Esophagus (tissue), 2 donors: ENCODE measurements at regions not wholly inside any gene's neighbourhood (a gene's known extent, or its start where the extent isn't known, plus 50 kb on each side); places are given as distances from the start of the nearest gene placed in this dataset.
"Not testable (repeated sequence)": the region's sequence is repeated elsewhere in the genome, so short reads cannot be mapped to it uniquely, and the experiment has no call there.

Experiments used
- H3K27ac ChIP-seq, 2 donors: one replicate each; pipeline ENCODE4 v1.5.1; 2013; ENCODE audit warnings: low read depth in 2 of 2, mild to moderate bottlenecking in 2 of 2, inconsistent platforms in 1 of 2, low read length in 1 of 2, moderate library complexity in 1 of 2
- H3K27me3 ChIP-seq, 2 donors: one replicate each; pipeline ENCODE4 v1.6.1; 2013; ENCODE audit warnings: low read length in 2 of 2, control low read depth in 1 of 2, mild to moderate bottlenecking in 1 of 2; ENCODE audit not compliant: insufficient read depth in 2 of 2, control insufficient read depth in 1 of 2
- H3K36me3 ChIP-seq, 2 donors: one replicate each; pipeline ENCODE4 v1.6.1; 2013; ENCODE audit warnings: low read length in 1 of 2; ENCODE audit not compliant: control insufficient read depth in 2 of 2, insufficient read depth in 2 of 2
- H3K4me1 ChIP-seq, 2 donors: one replicate each; pipeline ENCODE4 v1.6.1; 2013; ENCODE audit warnings: low read length in 1 of 2; ENCODE audit not compliant: control insufficient read depth in 2 of 2, insufficient read depth in 2 of 2
- H3K4me3 ChIP-seq, 2 donors: one replicate each; pipeline ENCODE4 v1.5.1; 2013; ENCODE audit warnings: low read length in 2 of 2, mild to moderate bottlenecking in 2 of 2, low read depth in 1 of 2, moderate library complexity in 1 of 2
- H3K9me3 ChIP-seq, 2 donors: one replicate each; pipeline ENCODE4 v1.6.1; 2013; ENCODE audit warnings: mild to moderate bottlenecking in 2 of 2, low read depth in 1 of 2, low read length in 1 of 2, moderate library complexity in 1 of 2; ENCODE audit not compliant: control insufficient read depth in 2 of 2, insufficient read depth in 1 of 2
- whole genome bisulfite sequencing, 2 donors: extraction: QIAGEN DNeasy Blood & Tissue Kit; methylation state at CpG; one replicate each; pipeline ENCODE4 v1.1.7; 2013; 5-methylcytosine and 5-hydroxymethylcytosine counted together
- donor health status: healthy with polysubstance abuse.
- donor health status: Bipolar disorder and iron deficiency.

- Histone ChIP-seq H3K36me3 (no peaks in the 10 kb centered on the region), H3K4me1 (peaks cover 0 to 2% of the 10 kb centered on the region in 2 donors), H3K27me3 (peaks cover 0 to 5% of the 10 kb centered on the region in 2 donors), H3K4me3 (no peak overlapping the region), H3K9me3 (peaks cover 0 to 3% of the 10 kb centered on the region in 2 donors), H3K27ac (no peak overlapping the region)
- 52 to 57% methylated on average over 8 of the region's 8 CpGs for WGBS, 2 donors
These were observed 326.4 kb upstream of the SFSWAP start for GRCh38 chr12:131384544-131384855.

- H3K4me3 ChIP-seq, result no peak overlapping the region
- H3K9me3 ChIP-seq, result peaks cover 0 to 3% of the 10 kb centered on the region in 2 donors
- 72 to 75% methylated on average over 26 of the region's 26 CpGs for WGBS, 2 donors
- no peaks in the 10 kb centered on the region for H3K36me3 ChIP-seq
- H3K27ac ChIP-seq, result no peak overlapping the region
- H3K4me1 ChIP-seq, result no peaks in the 10 kb centered on the region
- peaks cover 0 to 5% of the 10 kb centered on the region in 2 donors for H3K27me3 ChIP-seq
These were observed 325.4 kb upstream of the SFSWAP start for GRCh38 chr12:131385313-131386166.

- Histone ChIP-seq H3K36me3 (no peaks in the 10 kb centered on the region), H3K4me1 (no peaks in the 10 kb centered on the region), H3K9me3 (peaks cover 0 to 3% of the 10 kb centered on the region in 2 donors), H3K27me3 (peaks cover 0 to 5% of the 10 kb centered on the region in 2 donors), H3K27ac (no peak overlapping the region), H3K4me3 (no peak overlapping the region)
- WGBS, 2 donors, result 43 to 61% methylated on average over 9 of the region's 9 CpGs
These were observed 324.7 kb upstream of the SFSWAP start for GRCh38 chr12:131386167-131386521.

GRCh38 chr12:131386781-131387180 is 324.1 kb upstream of the SFSWAP start:
- Histone ChIP-seq H3K27me3 (peaks cover 0 to 5% of the 10 kb centered on the region in 2 donors), H3K36me3 (no peaks in the 10 kb centered on the region), H3K4me3 (no peak overlapping the region), H3K27ac (no peak overlapping the region), H3K4me1 (no peaks in the 10 kb centered on the region), H3K9me3 (peaks cover 0 to 3% of the 10 kb centered on the region in 2 donors)
- 69 to 71% methylated on average over 11 of the region's 11 CpGs for WGBS, 2 donors

GRCh38 chr12:131387281-131388163 is 323.4 kb upstream of the SFSWAP start:
- Histone ChIP-seq H3K4me1 (no peaks in the 10 kb centered on the region), H3K27me3 (peaks cover 0 to 5% of the 10 kb centered on the region in 2 donors), H3K9me3 (peaks cover 0 to 3% of the 10 kb centered on the region in 2 donors), H3K4me3 (no peak overlapping the region), H3K36me3 (no peaks in the 10 kb centered on the region), H3K27ac (no peak overlapping the region)
- WGBS, 2 donors, result 71 to 76% methylated on average over 35 of the region's 35 CpGs

GRCh38 chr12:131388164-131389053 is 322.5 kb upstream of the SFSWAP start:
- H3K27me3 ChIP-seq, H3K4me1 ChIP-seq, H3K9me3 ChIP-seq, H3K4me3 ChIP-seq, H3K36me3 ChIP-seq, H3K27ac ChIP-seq: not testable (repeated sequence)
- WGBS, 2 donors, result 53 to 58% methylated on average over 8 of the region's 10 CpGs

- Histone ChIP-seq H3K4me3 (no peak overlapping the region), H3K9me3 (peaks cover 0 to 3% of the 10 kb centered on the region in 2 donors), H3K27ac (no peak overlapping the region), H3K36me3 (no peaks in the 10 kb centered on the region), H3K4me1 (no peaks in the 10 kb centered on the region), H3K27me3 (peaks cover 0 to 5% of the 10 kb centered on the region in 2 donors)
- WGBS, 2 donors, result 78 to 83% methylated on average over 10 to 11 of the region's 11 CpGs
These were observed 321.6 kb upstream of the SFSWAP start for GRCh38 chr12:131389054-131390013.

GRCh38 chr12:131390412-131391334 is 320.2 kb upstream of the SFSWAP start:
- 41 to 44% methylated on average over 19 of the region's 19 CpGs for WGBS, 2 donors
- no peaks in the 10 kb centered on the region for H3K27me3 ChIP-seq

More at GRCh38 chr12:131390412-131391334, 320.2 kb upstream of the SFSWAP start:
- no peaks in the 10 kb centered on the region for H3K4me1 ChIP-seq
- H3K36me3 ChIP-seq, result no peaks in the 10 kb centered on the region
- no peak overlapping the region for H3K4me3 ChIP-seq
- no peak overlapping the region for H3K27ac ChIP-seq
- H3K9me3 ChIP-seq, result peaks cover 0 to 5% of the 10 kb centered on the region in 2 donors
